ENCODE measurements at regions not wholly inside any gene's neighbourhood (a gene's known extent, or its start where the extent isn't known, plus 50 kb on each side); places are given as distances from the start of the nearest gene placed in this dataset.

GRCh38 chr1:30649321-30649991 is 73.9 kb downstream of the MATN1 start:
- Mint-ChIP-seq H3K9me3 (no peaks in the 10 kb centered on the region), H3K4me3 (no peak overlapping the region), H3K27me3 (ENCODE audit: low read depth) (peaks cover 69% of the 10 kb centered on the region), H3K4me1 (peaks cover 15% of the 10 kb centered on the region), H3K27ac (no peak overlapping the region), H3K36me3 (ENCODE audit: low read depth) (peaks cover 2% of the 10 kb centered on the region)
- no peak for TF ChIP-seq CTCF (IDR thresholded peaks at IDR 0.05; ENCODE audit: unreplicated experiment in 3 of 3)

GRCh38 chr1:30648408-30649000 is 74.9 kb downstream of the MATN1 start:
- peaks cover 71% of the 10 kb centered on the region for H3K27me3 Mint-ChIP-seq (ENCODE audit: low read depth)
- no peaks in the 10 kb centered on the region for H3K36me3 Mint-ChIP-seq (ENCODE audit: low read depth)
- peaks cover 15% of the 10 kb centered on the region for H3K4me1 Mint-ChIP-seq

GRCh38 chr1:30645807-30646206 is 77.6 kb downstream of the MATN1 start:
- Mint-ChIP-seq H3K27me3 (ENCODE audit: low read depth) (peaks cover 59% of the 10 kb centered on the region), H3K4me3 (no peak overlapping the region), H3K9me3 (no peaks in the 10 kb centered on the region), H3K27ac (no peak overlapping the region), H3K36me3 (ENCODE audit: low read depth) (no peaks in the 10 kb centered on the region), H3K4me1 (peaks cover 5% of the 10 kb centered on the region)
- no peak for TF ChIP-seq CTCF (IDR thresholded peaks at IDR 0.05; ENCODE audit: unreplicated experiment in 3 of 3)

More at GRCh38 chr1:30648408-30649000, 74.9 kb downstream of the MATN1 start:
- no peak overlapping the region for H3K27ac Mint-ChIP-seq
- H3K9me3 Mint-ChIP-seq = no peaks in the 10 kb centered on the region
- no peak overlapping the region for H3K4me3 Mint-ChIP-seq
- TF ChIP-seq CTCF (IDR thresholded peaks at IDR 0.05; ENCODE audit: unreplicated experiment in 3 of 3) = no peak

GRCh38 chr1:30642391-30643120 is 80.8 kb downstream of the MATN1 start:
- H3K9me3 Mint-ChIP-seq = no peaks in the 10 kb centered on the region
- TF ChIP-seq CTCF (IDR thresholded peaks at IDR 0.05; ENCODE audit: unreplicated experiment in 3 of 3) = no peak
- H3K4me3 Mint-ChIP-seq = no peak overlapping the region
- H3K27ac Mint-ChIP-seq = no peak overlapping the region
- peaks cover 51% of the 10 kb centered on the region for H3K27me3 Mint-ChIP-seq (ENCODE audit: low read depth)
- H3K36me3 Mint-ChIP-seq (ENCODE audit: low read depth) = no peaks in the 10 kb centered on the region
- peaks cover 16% of the 10 kb centered on the region for H3K4me1 Mint-ChIP-seq

GRCh38 chr1:30641572-30642353 is 81.6 kb downstream of the MATN1 start:
- H3K36me3 Mint-ChIP-seq (ENCODE audit: low read depth) = no peaks in the 10 kb centered on the region
- H3K4me1 Mint-ChIP-seq = peaks cover 22% of the 10 kb centered on the region
- TF ChIP-seq CTCF (IDR thresholded peaks at IDR 0.05; ENCODE audit: unreplicated experiment in 3 of 3) = no peak
- H3K27me3 Mint-ChIP-seq (ENCODE audit: low read depth) = peaks cover 56% of the 10 kb centered on the region
- H3K4me3 Mint-ChIP-seq = no peak overlapping the region
- H3K27ac Mint-ChIP-seq = no peak overlapping the region
- no peaks in the 10 kb centered on the region for H3K9me3 Mint-ChIP-seq
